ENCODE measurements at regions not wholly inside any gene's neighbourhood (a gene's known extent, or its start where the extent isn't known, plus 50 kb on each side); places are given as distances from the start of the nearest gene placed in this dataset.
"Not testable (repeated sequence)": the region's sequence is repeated elsewhere in the genome, so short reads cannot be mapped to it uniquely, and the experiment has no call there.

DNA sequence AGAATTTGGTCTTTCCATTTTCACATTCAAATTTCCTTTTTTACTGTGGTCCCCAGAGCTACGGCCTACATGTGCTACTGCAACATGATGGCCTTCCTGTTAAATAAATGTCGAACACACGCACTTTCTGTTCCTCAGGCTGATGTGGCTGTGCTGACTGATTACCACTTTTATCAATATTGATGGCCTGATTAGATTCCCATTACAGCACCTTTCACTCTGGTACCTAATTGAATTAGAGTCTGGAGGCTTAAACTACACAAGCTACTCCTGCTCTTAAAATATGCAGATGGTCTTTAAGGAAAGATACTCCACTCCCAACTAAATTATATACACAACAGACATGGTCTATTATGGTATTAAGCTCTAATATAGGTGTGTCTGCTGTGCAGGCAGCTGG is 301.6 kb downstream of the FRK start:
- H3K4me1 ChIP-seq: no peaks in the 10 kb centered on the region
- intact Hi-C loops (cut with DNase I; ENCODE audit: low total_unique reads): no loop called here
- no peaks in the 10 kb centered on the region for H3K9me3 ChIP-seq
- H3K4me3 ChIP-seq: no peak overlapping the region
- H3K27ac ChIP-seq: no peak overlapping the region
- H3K36me3 ChIP-seq: no peaks in the 10 kb centered on the region
- TF ChIP-seq, protein P1, sequence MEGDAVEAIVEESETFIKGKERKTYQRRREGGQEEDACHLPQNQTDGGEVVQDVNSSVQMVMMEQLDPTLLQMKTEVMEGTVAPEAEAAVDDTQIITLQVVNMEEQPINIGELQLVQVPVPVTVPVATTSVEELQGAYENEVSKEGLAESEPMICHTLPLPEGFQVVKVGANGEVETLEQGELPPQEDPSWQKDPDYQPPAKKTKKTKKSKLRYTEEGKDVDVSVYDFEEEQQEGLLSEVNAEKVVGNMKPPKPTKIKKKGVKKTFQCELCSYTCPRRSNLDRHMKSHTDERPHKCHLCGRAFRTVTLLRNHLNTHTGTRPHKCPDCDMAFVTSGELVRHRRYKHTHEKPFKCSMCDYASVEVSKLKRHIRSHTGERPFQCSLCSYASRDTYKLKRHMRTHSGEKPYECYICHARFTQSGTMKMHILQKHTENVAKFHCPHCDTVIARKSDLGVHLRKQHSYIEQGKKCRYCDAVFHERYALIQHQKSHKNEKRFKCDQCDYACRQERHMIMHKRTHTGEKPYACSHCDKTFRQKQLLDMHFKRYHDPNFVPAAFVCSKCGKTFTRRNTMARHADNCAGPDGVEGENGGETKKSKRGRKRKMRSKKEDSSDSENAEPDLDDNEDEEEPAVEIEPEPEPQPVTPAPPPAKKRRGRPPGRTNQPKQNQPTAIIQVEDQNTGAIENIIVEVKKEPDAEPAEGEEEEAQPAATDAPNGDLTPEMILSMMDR (IDR thresholded peaks at IDR 0.05): no peak
- H3K27me3 ChIP-seq: no peaks in the 10 kb centered on the region
- DNase-seq: no peak

DNA sequence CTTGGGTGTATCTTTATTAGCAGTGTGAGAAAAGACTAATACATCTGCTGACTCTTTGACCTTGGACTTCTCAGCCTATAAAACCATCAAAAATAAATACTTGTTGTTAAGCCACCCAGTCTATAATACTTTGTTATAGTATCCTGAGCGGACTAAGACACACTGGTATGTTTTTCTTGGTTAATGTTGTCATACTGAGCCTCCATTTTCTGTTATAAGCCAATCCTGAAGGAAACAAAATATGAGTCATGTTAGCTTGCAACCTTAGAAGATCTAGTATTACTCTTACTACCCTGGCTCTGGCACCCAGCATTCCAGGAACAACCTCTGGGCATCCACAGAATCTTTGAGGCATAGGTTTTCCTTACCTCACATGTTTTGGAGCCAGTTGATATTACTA is 307.2 kb downstream of the FRK start:
- Histone ChIP-seq H3K4me1 (no peaks in the 10 kb centered on the region), H3K9me3 (no peaks in the 10 kb centered on the region), H3K36me3 (no peaks in the 10 kb centered on the region), H3K27me3 (no peaks in the 10 kb centered on the region), H3K4me3 (no peak overlapping the region), H3K27ac (no peak overlapping the region)
- DNase-seq: no peak
- intact Hi-C loops (cut with DNase I; ENCODE audit: low total_unique reads): no loop called here
- TF ChIP-seq, protein P1 (IDR thresholded peaks at IDR 0.05): no peak

DNA sequence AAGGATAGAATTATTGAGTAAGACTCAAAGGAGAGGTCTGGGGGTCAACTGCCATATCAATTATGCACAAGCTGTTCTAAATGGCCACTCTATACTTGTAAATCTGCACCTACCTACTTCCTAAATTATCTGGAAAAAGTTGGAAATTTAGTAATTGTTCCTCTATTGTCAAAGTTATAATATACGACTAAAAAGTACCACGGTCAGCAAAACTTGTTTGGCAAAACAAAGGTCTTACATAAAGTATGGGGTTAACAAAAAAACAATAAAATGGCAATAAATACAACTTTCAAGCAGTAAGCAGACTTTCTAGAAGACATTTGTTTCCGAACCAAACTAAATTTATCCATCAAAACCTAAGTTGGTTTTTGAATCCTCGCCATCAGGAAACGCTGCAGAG is 309.7 kb downstream of the FRK start:
- no peaks in the 10 kb centered on the region for H3K4me1 ChIP-seq
- H3K27me3 ChIP-seq: no peaks in the 10 kb centered on the region
- no peaks in the 10 kb centered on the region for H3K9me3 ChIP-seq
- no peaks in the 10 kb centered on the region for H3K36me3 ChIP-seq
- no peak overlapping the region for H3K4me3 ChIP-seq
- H3K27ac ChIP-seq: no peak overlapping the region
- TF ChIP-seq, protein P1 (IDR thresholded peaks at IDR 0.05): no peak
- no peak for DNase-seq
- intact Hi-C loops (cut with DNase I; ENCODE audit: low total_unique reads): no loop called here

DNA sequence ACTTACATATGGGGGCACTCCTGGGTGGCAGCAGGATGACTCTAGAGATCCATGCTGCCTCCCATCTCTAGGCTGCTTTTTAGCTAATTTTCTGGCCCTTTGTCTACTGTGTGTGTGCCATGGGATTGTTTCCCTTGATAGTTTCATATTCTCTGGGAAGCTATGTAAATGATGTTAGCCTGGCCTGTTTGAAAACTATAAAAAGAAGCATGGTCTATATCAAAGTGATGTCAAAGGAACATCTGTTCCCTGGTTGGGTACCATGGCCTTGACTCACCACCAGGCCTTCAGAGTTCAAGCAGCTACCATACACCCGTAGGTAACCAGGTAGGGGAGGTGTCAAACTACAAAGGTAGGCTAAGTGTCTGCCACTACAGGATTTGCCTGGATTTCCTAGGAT is 310.4 kb downstream of the FRK start:
- Histone ChIP-seq H3K4me3 (no peak overlapping the region), H3K27me3 (no peaks in the 10 kb centered on the region), H3K27ac (no peak overlapping the region), H3K4me1 (no peaks in the 10 kb centered on the region), H3K9me3 (no peaks in the 10 kb centered on the region), H3K36me3 (no peaks in the 10 kb centered on the region)
- no peak for DNase-seq
- TF ChIP-seq, protein P1 (IDR thresholded peaks at IDR 0.05): no peak
- intact Hi-C loops (cut with DNase I; ENCODE audit: low total_unique reads): no loop called here

DNA sequence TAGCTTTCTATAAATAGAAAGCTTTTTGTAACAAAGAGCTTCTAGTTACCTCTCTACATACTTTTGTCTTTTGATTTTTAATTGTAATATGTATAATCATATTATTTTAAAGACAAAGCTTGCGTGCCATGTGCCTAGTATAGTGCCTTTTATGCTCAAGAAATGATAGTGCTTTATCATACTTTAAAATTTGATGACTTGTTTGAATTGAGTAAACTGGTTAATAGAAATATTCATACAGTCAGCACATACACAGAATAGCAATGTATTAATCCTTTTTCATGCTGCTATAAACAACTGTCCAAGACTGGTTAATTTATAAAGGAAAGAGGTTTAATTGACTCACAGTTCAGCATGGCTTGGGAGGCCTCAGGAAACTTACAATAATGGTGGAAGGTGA is 313.0 kb downstream of the FRK start:
- no peak overlapping the region for H3K27ac ChIP-seq
- no peak overlapping the region for H3K4me3 ChIP-seq
- no peaks in the 10 kb centered on the region for H3K27me3 ChIP-seq
- intact Hi-C loops (cut with DNase I; ENCODE audit: low total_unique reads): no loop called here
- DNase-seq: no peak
- no peaks in the 10 kb centered on the region for H3K4me1 ChIP-seq
- H3K36me3 ChIP-seq: no peaks in the 10 kb centered on the region
- H3K9me3 ChIP-seq: no peaks in the 10 kb centered on the region
- TF ChIP-seq, protein P1 (IDR thresholded peaks at IDR 0.05): no peak

DNA sequence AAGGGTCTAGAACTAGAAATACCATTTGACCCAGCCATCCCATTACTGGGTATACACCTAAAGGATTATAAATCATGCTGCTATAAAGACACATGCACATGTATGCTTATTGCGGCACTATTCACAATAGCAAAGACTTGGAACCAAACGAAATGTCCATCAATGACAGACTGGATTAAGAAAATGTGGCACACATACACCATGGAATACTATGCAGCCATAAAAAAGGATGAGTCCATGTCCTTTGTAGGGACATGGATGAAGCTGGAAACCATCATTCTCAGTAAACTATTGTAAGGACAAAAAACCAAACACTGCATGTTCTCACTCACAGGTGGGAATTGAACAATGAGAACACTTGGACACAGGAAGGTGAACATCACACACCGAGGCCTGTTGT is 314.1 kb downstream of the FRK start:
- H3K9me3 ChIP-seq; H3K4me3 ChIP-seq; H3K36me3 ChIP-seq; DNase-seq; intact Hi-C loops (cut with DNase I; ENCODE audit: low total_unique reads); H3K4me1 ChIP-seq; H3K27me3 ChIP-seq; H3K27ac ChIP-seq: not testable (repeated sequence)
